GM23248 (cell line): ENCODE measurements at regions not wholly inside any gene's neighbourhood (a gene's known extent, or its start where the extent isn't known, plus 50 kb on each side); places are given as distances from the start of the nearest gene placed in this dataset.

ENCODE experiments used
- DNase-seq: peaks from one replicate; pipeline ENCODE4 v3.0.0-alpha.2; 2015
- H2AFZ ChIP-seq: fragments of 200-600 bp; sonication (generic); 2 replicates; pipeline ENCODE4 v1.6.1; 2016; ENCODE audit warnings: antibody characterized with exemption
- H3F3A ChIP-seq: fragments of 200-600 bp; sonication (generic); 2 replicates; pipeline ENCODE4 v1.6.1; 2016; ENCODE audit warnings: mild to moderate bottlenecking, antibody characterized with exemption, mixed run types; ENCODE audit not compliant: insufficient read depth
- H3K27ac ChIP-seq: fragments of 200-600 bp; sonication (generic); 2 replicates; pipeline ENCODE4 v1.5.1; 2016; ENCODE audit warnings: mild to moderate bottlenecking
- H3K27me3 ChIP-seq: fragments of 200-600 bp; sonication (generic); replicated peaks from 2 replicates; pipeline ENCODE4 v1.6.1; 2016; ENCODE audit warnings: mild to moderate bottlenecking; ENCODE audit not compliant: insufficient read depth
- H3K36me3 ChIP-seq: fragments of 200-600 bp; sonication (generic); 2 replicates; pipeline ENCODE4 v1.6.1; 2016; ENCODE audit warnings: low read depth, mild to moderate bottlenecking
- H3K4me1 ChIP-seq: fragments of 200-600 bp; sonication (generic); 2 replicates; pipeline ENCODE4 v1.6.1; 2016; ENCODE audit warnings: mild to moderate bottlenecking; ENCODE audit not compliant: insufficient read depth
- H3K4me2 ChIP-seq: fragments of 200-600 bp; sonication (generic); one replicate; pipeline ENCODE4 v1.6.1; 2016; ENCODE audit warnings: mild to moderate bottlenecking; ENCODE audit not compliant: unreplicated experiment
- H3K4me3 ChIP-seq: fragments of 200-600 bp; sonication (generic); 2 replicates; pipeline ENCODE4 v1.5.1; 2016; ENCODE audit warnings: mild to moderate bottlenecking
- H3K79me2 ChIP-seq: fragments of 200-600 bp; sonication (generic); 2 replicates; pipeline ENCODE4 v1.6.1; 2016; ENCODE audit warnings: mild to moderate bottlenecking; ENCODE audit not compliant: insufficient read depth
- H3K9ac ChIP-seq: fragments of 200-600 bp; sonication (generic); 2 replicates; pipeline ENCODE4 v1.6.1; 2016; ENCODE audit warnings: mild to moderate bottlenecking
- H3K9me2 ChIP-seq: fragments of 200-600 bp; sonication (generic); 2 replicates; pipeline ENCODE4 v1.6.1; 2016; ENCODE audit warnings: mixed run types, mild to moderate bottlenecking, moderate library complexity; ENCODE audit not compliant: insufficient read depth
- H3K9me3 ChIP-seq: fragments of 200-600 bp; sonication (generic); one replicate; pipeline ENCODE4 v1.6.1; 2017; ENCODE audit warnings: low read depth
- H4K20me1 ChIP-seq: fragments of 200-600 bp; sonication (generic); 2 replicates; pipeline ENCODE4 v1.6.0; 2016; ENCODE audit not compliant: insufficient read depth
- EZH2 ChIP-seq: fragments of 200-600 bp; sonication (generic); IDR thresholded peaks from 2 replicates; pipeline ENCODE4 v1.6.1; 2018; ENCODE audit warnings: antibody characterized with exemption, mild to moderate bottlenecking; ENCODE audit not compliant: insufficient read depth, poor library complexity, severe bottlenecking
- EZH2phosphoT487 ChIP-seq: fragments of 200-600 bp; sonication (generic); IDR thresholded peaks from 2 replicates; pipeline ENCODE4 v1.6.1; 2018; ENCODE audit warnings: antibody characterized with exemption, moderate library complexity, mild to moderate bottlenecking, low read depth; ENCODE audit not compliant: insufficient read depth
- WGBS, 2 experiments: methylation state at CpG; one replicate each; pipeline ENCODE4 v1.1.6; 2015 to 2017; ENCODE audit warnings: low lambda C conversion rate in 2 of 2, low coverage in 1 of 2; ENCODE audit errors: missing lambda C conversion rate in 2 of 2; 5-methylcytosine and 5-hydroxymethylcytosine counted together
- in situ Hi-C: fragments of 300-500 bp; cut with MboI; formaldehyde crosslinking; loops from 2 replicates; pipeline ENCODE4 v1.15.0; 2020

- no peak for TF ChIP-seq EZH2phosphoT487
- no peak for TF ChIP-seq EZH2
- WGBS, 2 experiments, result 52 to 58% methylated on average over 2 of the region's 2 CpGs
- H3K4me3 ChIP-seq, result no peak overlapping the region
- DNase-seq, result no peak
- H4K20me1 ChIP-seq, result no peaks in the 10 kb centered on the region
- in situ Hi-C loops, result no loop called here
- H2AFZ ChIP-seq, result no peak overlapping the region
- H3K79me2 ChIP-seq, result no peaks in the 10 kb centered on the region
- no peaks in the 10 kb centered on the region for H3K4me1 ChIP-seq
- H3K27me3 ChIP-seq, result peaks cover 36% of the 10 kb centered on the region
- H3K9me3 ChIP-seq, result no peaks in the 10 kb centered on the region
- H3K9ac ChIP-seq, result no peak overlapping the region
- H3K36me3 ChIP-seq, result no peaks in the 10 kb centered on the region
- no peak overlapping the region for H3K4me2 ChIP-seq
- no peaks in the 10 kb centered on the region for H3F3A ChIP-seq
- no peaks in the 10 kb centered on the region for H3K9me2 ChIP-seq
- no peak overlapping the region for H3K27ac ChIP-seq
Observed at GRCh38 chr16:54219709-54220108, 66.9 kb downstream of the IRX3 start.

GRCh38 chr16:54216688-54217087 is 69.9 kb downstream of the IRX3 start:
- Histone ChIP-seq H3K4me2 (no peak overlapping the region), H3K4me3 (no peak overlapping the region), H3F3A (no peaks in the 10 kb centered on the region), H3K79me2 (no peaks in the 10 kb centered on the region), H3K27me3 (peaks cover 61% of the 10 kb centered on the region), H3K27ac (no peak overlapping the region), H2AFZ (no peak overlapping the region), H4K20me1 (no peaks in the 10 kb centered on the region), H3K9me3 (no peaks in the 10 kb centered on the region), H3K9me2 (no peaks in the 10 kb centered on the region), H3K36me3 (no peaks in the 10 kb centered on the region), H3K9ac (no peak overlapping the region), H3K4me1 (no peaks in the 10 kb centered on the region)
- no peak for TF ChIP-seq EZH2
- TF ChIP-seq EZH2phosphoT487, result no peak
- DNase-seq, result no peak
- 7 to 8% methylated on average over 4 of the region's 4 CpGs for WGBS, 2 experiments
- in situ Hi-C loops, result no loop called here

GRCh38 chr16:54216268-54216667 is 70.3 kb downstream of the IRX3 start:
- in situ Hi-C loops, result no loop called here
- TF ChIP-seq EZH2phosphoT487 (no peak), EZH2 (no peak)
- WGBS, 2 experiments, result 6 to 9% methylated on average over 9 of the region's 9 CpGs

GRCh38 chr16:54215471-54215870 is 71.1 kb downstream of the IRX3 start:
- in situ Hi-C loops, result no loop called here
- TF ChIP-seq EZH2, result no peak
- no peak for TF ChIP-seq EZH2phosphoT487
- Histone ChIP-seq H3K79me2 (no peaks in the 10 kb centered on the region), H3K9me3 (no peaks in the 10 kb centered on the region), H4K20me1 (no peaks in the 10 kb centered on the region), H3K4me1 (no peaks in the 10 kb centered on the region), H3K9me2 (no peaks in the 10 kb centered on the region), H3K4me2 (no peak overlapping the region), H3F3A (no peaks in the 10 kb centered on the region), H3K27ac (no peak overlapping the region), H3K4me3 (no peak overlapping the region), H3K36me3 (no peaks in the 10 kb centered on the region), H2AFZ (no peak overlapping the region), H3K9ac (no peak overlapping the region), H3K27me3 (peaks cover 73% of the 10 kb centered on the region)
- DNase-seq, result no peak
- WGBS, 2 experiments, result 64 to 82% methylated on average over 4 of the region's 4 CpGs

More at GRCh38 chr16:54216268-54216667, 70.3 kb downstream of the IRX3 start:
- H3K27me3 ChIP-seq, result peaks cover 65% of the 10 kb centered on the region
- H3K4me2 ChIP-seq, result no peak overlapping the region
- DNase-seq, result peak; percentile 42
- no peaks in the 10 kb centered on the region for H4K20me1 ChIP-seq
- H3K9me3 ChIP-seq, result no peaks in the 10 kb centered on the region
- no peak overlapping the region for H3K9ac ChIP-seq
- H3K4me3 ChIP-seq, result no peak overlapping the region
- no peaks in the 10 kb centered on the region for H3K4me1 ChIP-seq
- H3K27ac ChIP-seq, result no peak overlapping the region
- no peaks in the 10 kb centered on the region for H3K9me2 ChIP-seq
- no peaks in the 10 kb centered on the region for H3K36me3 ChIP-seq
- no peak overlapping the region for H2AFZ ChIP-seq
- H3K79me2 ChIP-seq, result no peaks in the 10 kb centered on the region
- no peaks in the 10 kb centered on the region for H3F3A ChIP-seq

GRCh38 chr16:54213322-54213721 is 73.3 kb downstream of the IRX3 start:
- Histone ChIP-seq H3K27me3 (peaks cover 88% of the 10 kb centered on the region), H2AFZ (no peak overlapping the region), H3F3A (no peaks in the 10 kb centered on the region), H3K4me3 (no peak overlapping the region), H3K9ac (no peak overlapping the region), H3K4me2 (no peak overlapping the region), H3K79me2 (no peaks in the 10 kb centered on the region), H4K20me1 (no peaks in the 10 kb centered on the region), H3K27ac (no peak overlapping the region), H3K9me2 (no peaks in the 10 kb centered on the region), H3K36me3 (no peaks in the 10 kb centered on the region), H3K9me3 (no peaks in the 10 kb centered on the region), H3K4me1 (0 out of 2 replicates have a peak, but pooled peaks cover 4% of the 10 kb centered on the region)
- TF ChIP-seq EZH2phosphoT487, result no peak
- no peak for TF ChIP-seq EZH2
- no peak for DNase-seq
- 65 to 67% methylated on average over 4 of the region's 4 CpGs for WGBS, 2 experiments
- in situ Hi-C loops, result no loop called here
